Right lobe of liver (tissue), 6 donors: ENCODE measurements at regions not wholly inside any gene's neighbourhood (a gene's known extent, or its start where the extent isn't known, plus 50 kb on each side); places are given as distances from the start of the nearest gene placed in this dataset.

Source experiments
- ATAC-seq, 4 donors: fragments of 200-7000 bp; cut with Tn5 transposase; one replicate each; pipeline ENCODE4 v1.9.1; 2020; ENCODE audit warnings: mild to moderate bottlenecking in 4 of 4, moderate library complexity in 4 of 4
- DNase-seq, 3 donors: peaks; one replicate each; pipeline ENCODE4 v3.0.0-alpha.2; 2020
- H3K27ac ChIP-seq, 3 donors: fragments of 200-600 bp; one replicate each; pipeline ENCODE4 v1.8.0; 2022
- H3K27me3 ChIP-seq, 2 donors: fragments of 200-600 bp; one replicate each; pipeline ENCODE4 v1.8.0; 2022
- H3K36me3 ChIP-seq, 4 donors: fragments of 200-600 bp; sonication (generic) in 1 of 4; one replicate each; pipeline versions ENCODE4 v1.5.1 to v1.8.0; 2017 to 2022; ENCODE audit warnings: control low read depth in 1 of 4
- H3K4me1 ChIP-seq, 4 donors: fragments of 200-600 bp; sonication (generic) in 1 of 4; one replicate each; pipeline versions ENCODE4 v1.5.1 to v1.8.0; 2017 to 2022; ENCODE audit warnings: control low read depth in 1 of 4
- H3K4me3 ChIP-seq, 3 donors: fragments of 200-600 bp; one replicate each; pipeline ENCODE4 v1.8.0; 2022
- H3K9me3 ChIP-seq, 4 donors: fragments of 200-600 bp; sonication (generic) in 1 of 4; one replicate each; pipeline versions ENCODE4 v1.5.1 to v1.8.0; 2017 to 2022; ENCODE audit warnings: control low read depth in 1 of 4
- CTCF ChIP-seq, 4 donors: fragments of 200-600 bp in 3 of 4; fragments of 450-650 bp in 1 of 4; IDR thresholded peaks; one replicate each; pipeline versions ENCODE4 v1.5.1 to v1.8.0; 2016 to 2022; ENCODE audit warnings: antibody characterized with exemption in 4 of 4, mild to moderate bottlenecking in 2 of 4
- POLR2A ChIP-seq: fragments of 450-650 bp; IDR thresholded peaks from one replicate; pipeline ENCODE4 v1.6.1; 2017; ENCODE audit warnings: antibody characterized with exemption, mild to moderate bottlenecking
- WGBS: methylation state at CpG from one replicate; pipeline ENCODE4 v1.1.6; 2018; ENCODE audit warnings: low coverage, low lambda C conversion rate; ENCODE audit not compliant: insufficient coverage; ENCODE audit errors: missing lambda C conversion rate; 5-methylcytosine and 5-hydroxymethylcytosine counted together
- intact Hi-C, 2 donors: fragments of 100-400 bp; cut with DNase I; formaldehyde crosslinking; loops; one replicate each; pipeline versions ENCODE4 v1.11.2 to v1.14.1; 2022
- donor health status: DM: no; HTN: yes; CAD: no.
- donor health status: DM: no; HTN: no; CAD: no.
- donor health status: DM: no; HTN: no; CAD: no.
- donor health status: DM: no; HTN: yes; CAD: no.
- donor health status: DM: no; HTN: yes; CAD: no.

GRCh38 chr1:89472253-89472652 is 52.4 kb upstream of the LRRC8B start:
- no peak for TF ChIP-seq CTCF (IDR thresholded peaks at IDR 0.05)
- no peak for TF ChIP-seq POLR2A
- Histone ChIP-seq H3K4me3 (no peak overlapping the region), H3K27ac (no peak overlapping the region), H3K36me3 (no peaks in the 10 kb centered on the region), H3K27me3 (no peaks in the 10 kb centered on the region), H3K9me3 (no peaks in the 10 kb centered on the region), H3K4me1 (no peaks in the 10 kb centered on the region)
- intact Hi-C loops = no loop called here
- DNase-seq (no peak), ATAC-seq (no peak)
- whole genome bisulfite sequencing = 59% methylated on average over 1 of the region's 1 CpG

DNA sequence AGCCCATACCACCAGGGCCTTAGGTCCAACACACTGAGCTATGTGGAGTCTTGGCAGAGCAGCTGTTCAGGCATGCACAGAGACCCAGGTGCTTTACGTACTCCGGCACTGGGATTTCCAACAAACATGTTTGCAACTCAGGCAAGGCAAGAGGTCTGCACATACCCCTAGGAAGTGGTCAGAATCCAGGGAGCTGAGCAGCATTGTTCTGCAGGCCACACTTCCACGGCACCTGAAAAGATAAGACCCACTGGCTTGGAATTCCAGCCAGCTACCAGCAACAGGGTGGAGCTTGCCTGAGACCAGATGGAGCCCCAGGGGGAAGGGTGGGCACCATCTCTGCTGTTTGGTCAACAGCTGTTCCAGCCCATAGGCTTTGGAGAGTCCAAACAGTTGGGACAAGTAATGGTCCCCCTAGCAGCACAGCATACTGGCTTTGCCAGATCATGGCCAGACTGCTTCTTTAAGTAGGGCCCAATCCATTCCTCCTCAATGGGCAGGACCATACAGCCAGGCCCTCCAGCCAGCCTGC is 51.7 kb upstream of the LRRC8B start:
- ATAC-seq (no peak), DNase-seq (no peak)
- no peaks in the 10 kb centered on the region for H3K36me3 ChIP-seq
- no peak overlapping the region for H3K4me3 ChIP-seq
- no CpG with 5 or more reads among the region's 3 CpGs for WGBS
- H3K4me1 ChIP-seq = no peaks in the 10 kb centered on the region
- H3K27ac ChIP-seq = no peak overlapping the region
- no peaks in the 10 kb centered on the region for H3K27me3 ChIP-seq
- no peak for TF ChIP-seq POLR2A
- no peak for TF ChIP-seq CTCF (IDR thresholded peaks at IDR 0.05)
- intact Hi-C loops = no loop called here
- no peaks in the 10 kb centered on the region for H3K9me3 ChIP-seq
